ENCODE measurements at regions not wholly inside any gene's neighbourhood (a gene's known extent, or its start where the extent isn't known, plus 50 kb on each side); places are given as distances from the start of the nearest gene placed in this dataset.
A peak's percentile ranks its signal among the peaks of the same experiment; 100 is the strongest.

- TF ChIP-seq ZNF383 (CRISPR knock-in tag; IDR thresholded peaks at IDR 0.05; ENCODE audit: borderline replicate concordance) (no peak), SMAD1 (CRISPR knock-in tag; IDR thresholded peaks at IDR 0.05; ENCODE audit: borderline replicate concordance, low read depth) (no peak), ZFP91 (CRISPR knock-in tag; IDR thresholded peaks at IDR 0.05; ENCODE audit: borderline replicate concordance) (peak; percentile 24; the same call in 1 of the 2 replicates), DRAP1 (CRISPR knock-in tag; IDR thresholded peaks at IDR 0.05) (peak; percentile 44; the same call in 1 of the 2 replicates), STAT5B (CRISPR knock-in tag; IDR thresholded peaks at IDR 0.05) (no peak), ZEB1 (IDR thresholded peaks at IDR 0.05; ENCODE audit: insufficient replicate concordance, low read depth) (peak; percentile 92), CREM (IDR thresholded peaks at IDR 0.05) (peak; percentile 93), CREM (CRISPR knock-in tag; IDR thresholded peaks at IDR 0.05) (no peak), PHF8 (CRISPR knock-in tag; IDR thresholded peaks at IDR 0.05) (peak; percentile 31; the same call in 1 of the 2 replicates), KLF11 (CRISPR knock-in tag; IDR thresholded peaks at IDR 0.05) (no peak), RNF2 (conservative IDR thresholded peaks at IDR 0.05; ENCODE audit: low read depth) (no peak), HMGXB4 (CRISPR knock-in tag; IDR thresholded peaks at IDR 0.05; ENCODE audit: borderline replicate concordance in 1 of 2, low read depth in 1 of 2) (no peak; a peak in 2 of 4 replicates), POGZ (CRISPR knock-in tag; IDR thresholded peaks at IDR 0.05) (peak; percentile 74), ZNF691 (CRISPR knock-in tag; IDR thresholded peaks at IDR 0.05; ENCODE audit: borderline replicate concordance, low read depth) (no peak), IRF2 (CRISPR knock-in tag; IDR thresholded peaks at IDR 0.05) (peak; percentile 73), CSRNP1 (CRISPR knock-in tag; IDR thresholded peaks at IDR 0.05) (peak; percentile 73; the same call in 1 of the 2 replicates), ELK4 (CRISPR knock-in tag; IDR thresholded peaks at IDR 0.05; ENCODE audit: borderline replicate concordance) (no peak), ZFP1 (CRISPR knock-in tag; IDR thresholded peaks at IDR 0.05) (peak; percentile 71; the same call in 1 of the 2 replicates)
Measured at GRCh38 chr1:25168193-25169071, 63.9 kb downstream of the SYF2 start (continued).

Measured in HepG2 (cell line).